Activated T-helper 9 cell treated with anti-CD3 and anti-CD28 coated beads, Interleukin-2, amount 50 U/mL, for 16 hours (primary cell): ENCODE measurements at regions not wholly inside any gene's neighbourhood (a gene's known extent, or its start where the extent isn't known, plus 50 kb on each side); places are given as distances from the start of the nearest gene placed in this dataset.
"Not testable (repeated sequence)": the region's sequence is repeated elsewhere in the genome, so short reads cannot be mapped to it uniquely, and the experiment has no call there.

Experiments used
- DNase-seq: peaks from one replicate; pipeline ENCODE4 v3.0.0-alpha.2; 2020; ENCODE audit warnings: low read depth

GRCh38 chrX:45485719-45486118, 285.0 kb upstream of the DIPK2B start:
- no peak for DNase-seq

GRCh38 chrX:45479835-45480422, 279.3 kb upstream of the DIPK2B start:
- DNase-seq = no peak

GRCh38 chrX:45479196-45479834, 278.6 kb upstream of the DIPK2B start:
- DNase-seq = no peak

GRCh38 chrX:45472968-45473367, 272.3 kb upstream of the DIPK2B start:
- DNase-seq = no peak

- DNase-seq = not testable (repeated sequence)
Observed at GRCh38 chrX:45467537-45467936, 266.9 kb upstream of the DIPK2B start.

GRCh38 chrX:45455732-45456131, 255.1 kb upstream of the DIPK2B start:
- not testable (repeated sequence) for DNase-seq

- no peak for DNase-seq
Observed at GRCh38 chrX:45454290-45454689, 253.6 kb upstream of the DIPK2B start.

GRCh38 chrX:45449982-45450381, 249.3 kb upstream of the DIPK2B start:
- no peak for DNase-seq

GRCh38 chrX:45447995-45448394, 247.3 kb upstream of the DIPK2B start:
- DNase-seq = no peak

- DNase-seq = no peak
Observed at GRCh38 chrX:45447331-45447730, 246.7 kb upstream of the DIPK2B start.

GRCh38 chrX:45445745-45446412, 245.2 kb upstream of the DIPK2B start:
- DNase-seq = no peak

- DNase-seq = no peak
Observed at GRCh38 chrX:45437186-45437585, 236.5 kb upstream of the DIPK2B start.

GRCh38 chrX:45435481-45435880, 234.8 kb upstream of the DIPK2B start:
- no peak for DNase-seq

GRCh38 chrX:45434231-45434630, 233.6 kb upstream of the DIPK2B start:
- no peak for DNase-seq

- DNase-seq = no peak
Observed at GRCh38 chrX:45428831-45429230, 228.2 kb upstream of the DIPK2B start.

- no peak for DNase-seq
Observed at GRCh38 chrX:45424326-45424725, 223.7 kb upstream of the DIPK2B start.

GRCh38 chrX:45422216-45422925, 221.7 kb upstream of the DIPK2B start:
- no peak for DNase-seq

GRCh38 chrX:45421806-45422205, 221.1 kb upstream of the DIPK2B start:
- no peak for DNase-seq

GRCh38 chrX:45404206-45404605, 203.5 kb upstream of the DIPK2B start:
- DNase-seq = no peak

GRCh38 chrX:45401923-45402322, 201.2 kb upstream of the DIPK2B start:
- DNase-seq = no peak

- not testable (repeated sequence) for DNase-seq
Observed at GRCh38 chrX:45400951-45401725, 200.5 kb upstream of the DIPK2B start.
